Ovary (tissue), 3 donors: ENCODE measurements at regions not wholly inside any gene's neighbourhood (a gene's known extent, or its start where the extent isn't known, plus 50 kb on each side); places are given as distances from the start of the nearest gene placed in this dataset.

Experiments used
- CTCF ChIP-seq, 3 donors: fragments of 450-650 bp in 2 of 3; fragments of 200-600 bp in 1 of 3; IDR thresholded peaks; one replicate each; pipeline versions ENCODE4 v1.5.1 to v1.8.0; 2016 to 2022; ENCODE audit warnings: antibody characterized with exemption in 3 of 3, mild to moderate bottlenecking in 1 of 3
- EP300 ChIP-seq: sonication (generic); formaldehyde crosslinking; IDR thresholded peaks from one replicate; pipeline ENCODE4 v1.6.1; 2017; ENCODE audit warnings: antibody characterized with exemption
- POLR2A ChIP-seq: fragments of 450-650 bp; IDR thresholded peaks from one replicate; pipeline ENCODE4 v1.6.1; 2017; ENCODE audit warnings: antibody characterized with exemption, mild to moderate bottlenecking, moderate library complexity
- donor health status: DM: no; HTN: no; CAD: no.

- TF ChIP-seq CTCF (IDR thresholded peaks at IDR 0.05) (no peak), POLR2A (no peak), EP300 (no peak)
Observed at GRCh38 chr10:59508296-59508695, 145.9 kb upstream of the FAM13C start.
